ENCODE measurements at regions not wholly inside any gene's neighbourhood (a gene's known extent, or its start where the extent isn't known, plus 50 kb on each side); places are given as distances from the start of the nearest gene placed in this dataset.
A peak's percentile ranks its signal among the peaks of the same experiment; 100 is the strongest.
"Not testable (repeated sequence)": the region's sequence is repeated elsewhere in the genome, so short reads cannot be mapped to it uniquely, and the experiment has no call there.

DNA sequence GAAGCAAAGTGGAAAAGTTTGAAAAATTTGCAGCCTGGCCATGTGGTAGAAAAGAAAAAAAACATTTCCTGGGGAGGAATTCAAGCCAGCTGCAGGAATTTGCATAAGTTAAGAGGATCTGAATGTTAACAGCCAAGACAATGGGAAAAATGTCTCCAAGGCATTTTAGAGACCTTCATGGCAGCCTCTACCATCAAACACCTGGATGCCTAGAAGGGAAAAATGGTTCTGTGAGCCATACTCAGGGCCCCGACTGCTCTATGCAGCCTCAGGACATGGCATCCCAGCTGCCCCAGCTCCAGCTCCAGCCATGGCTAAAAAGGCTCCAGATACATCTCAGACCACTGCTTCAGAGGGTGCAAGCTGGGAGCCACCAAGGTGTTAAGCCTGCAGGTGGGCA is 149.1 kb upstream of the SOX6 start:
- no CpG with 5 or more reads among the region's 1 CpG for WGBS (ENCODE audit: extremely low coverage, insufficient read length, low lambda C conversion rate)
- TF ChIP-seq, protein P1, sequence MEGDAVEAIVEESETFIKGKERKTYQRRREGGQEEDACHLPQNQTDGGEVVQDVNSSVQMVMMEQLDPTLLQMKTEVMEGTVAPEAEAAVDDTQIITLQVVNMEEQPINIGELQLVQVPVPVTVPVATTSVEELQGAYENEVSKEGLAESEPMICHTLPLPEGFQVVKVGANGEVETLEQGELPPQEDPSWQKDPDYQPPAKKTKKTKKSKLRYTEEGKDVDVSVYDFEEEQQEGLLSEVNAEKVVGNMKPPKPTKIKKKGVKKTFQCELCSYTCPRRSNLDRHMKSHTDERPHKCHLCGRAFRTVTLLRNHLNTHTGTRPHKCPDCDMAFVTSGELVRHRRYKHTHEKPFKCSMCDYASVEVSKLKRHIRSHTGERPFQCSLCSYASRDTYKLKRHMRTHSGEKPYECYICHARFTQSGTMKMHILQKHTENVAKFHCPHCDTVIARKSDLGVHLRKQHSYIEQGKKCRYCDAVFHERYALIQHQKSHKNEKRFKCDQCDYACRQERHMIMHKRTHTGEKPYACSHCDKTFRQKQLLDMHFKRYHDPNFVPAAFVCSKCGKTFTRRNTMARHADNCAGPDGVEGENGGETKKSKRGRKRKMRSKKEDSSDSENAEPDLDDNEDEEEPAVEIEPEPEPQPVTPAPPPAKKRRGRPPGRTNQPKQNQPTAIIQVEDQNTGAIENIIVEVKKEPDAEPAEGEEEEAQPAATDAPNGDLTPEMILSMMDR (conservative IDR thresholded peaks at IDR 0.05), result no peak
- no peak overlapping the region for H2BK120ac ChIP-seq (ENCODE audit: low read depth, low read length, poor library complexity, severe bottlenecking)

DNA sequence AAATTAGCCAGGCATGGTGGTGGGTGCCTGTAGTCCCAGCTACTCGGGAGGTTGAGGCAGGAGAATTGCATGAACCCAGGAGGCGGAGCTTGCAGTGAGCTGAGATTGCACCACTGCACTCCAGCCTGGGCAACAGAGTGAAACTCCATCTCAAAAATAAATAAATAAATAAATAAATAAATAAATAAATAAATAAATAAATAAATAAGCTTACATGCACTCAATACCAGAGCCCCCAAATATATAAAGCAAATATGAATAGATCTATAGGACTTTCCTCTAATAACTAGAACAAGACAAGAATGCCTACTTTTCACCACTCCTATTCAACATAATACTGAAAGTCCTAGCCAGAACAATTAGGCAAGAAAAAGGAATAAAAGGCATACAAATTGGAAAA is 147.5 kb upstream of the SOX6 start:
- not testable (repeated sequence) for H4K91ac ChIP-seq (ENCODE audit: insufficient read length, low read depth, low read length); H3K79me2 ChIP-seq (ENCODE audit: insufficient read depth, low read length); H2BK5ac ChIP-seq (ENCODE audit: insufficient read length, low read length)

More for the DNA sequence above, 149.1 kb upstream of the SOX6 start:
- Histone ChIP-seq H3K14ac (ENCODE audit: insufficient read depth, low read length) (no peak overlapping the region), H3K9me3 (ENCODE audit: control insufficient read depth, low read depth, low read length) (no peaks in the 10 kb centered on the region), H3K23me2 (ENCODE audit: insufficient read length, low read depth, low read length, poor library complexity, severe bottlenecking) (no peaks in the 10 kb centered on the region), H2AK5ac (ENCODE audit: insufficient read length, low read length) (no peak overlapping the region), H4K20me1 (ENCODE audit: control insufficient read depth, insufficient read depth, insufficient read length) (no peaks in the 10 kb centered on the region), H3K9ac (ENCODE audit: extremely low read depth, insufficient read length, low read length) (no peak overlapping the region), H4K91ac (ENCODE audit: insufficient read length, low read depth, low read length) (no peak overlapping the region), H2BK5ac (ENCODE audit: insufficient read length, low read length) (no peak overlapping the region), H3K18ac (ENCODE audit: insufficient read length, low read depth, low read length) (no peak overlapping the region), H2AFZ (ENCODE audit: low read length) (no peak overlapping the region), H4K5ac (ENCODE audit: insufficient read length, low read depth, low read length) (no peak overlapping the region), H3K4ac (ENCODE audit: low read depth, low read length) (no peak overlapping the region), H2BK12ac (ENCODE audit: insufficient read length, low read depth, low read length) (no peak overlapping the region), H3K4me2 (ENCODE audit: insufficient read depth, insufficient read length, low read length) (no peak overlapping the region), H3K79me2 (ENCODE audit: insufficient read depth, low read length) (no peaks in the 10 kb centered on the region), H2BK20ac (ENCODE audit: low read depth, low read length, poor library complexity, severe bottlenecking) (no peak overlapping the region), H3K4me1 (ENCODE audit: insufficient read depth, low read length) (no peaks in the 10 kb centered on the region; the same call in 1 of the 2 replicates), H4K8ac (replicated peaks; ENCODE audit: insufficient read length, low read depth, low read length) (no peak overlapping the region), H3K27me3 (ENCODE audit: insufficient read depth, low read length) (peaks cover 7% of the 10 kb centered on the region; the same call in 1 of the 2 replicates), H2BK15ac (ENCODE audit: low read depth, low read length) (no peak overlapping the region), H3K79me1 (ENCODE audit: insufficient read depth, low read depth, low read length, poor library complexity, severe bottlenecking) (no peaks in the 10 kb centered on the region), H3T11ph (ENCODE audit: low read length) (no peak overlapping the region), H3K23ac (ENCODE audit: insufficient read length, low read depth, low read length) (no peak overlapping the region), H3K56ac (ENCODE audit: insufficient read length, low read depth, low read length) (no peak overlapping the region), H3K27ac (ENCODE audit: insufficient read length, low read depth, low read length) (no peak overlapping the region)
- peaks cover 85% of the 10 kb centered on the region for H3K27me3 Mint-ChIP-seq (ENCODE audit: low read depth)
- peaks cover 0 to 4% of the 10 kb centered on the region in 2 experiments; a peak in 1 of 4 replicates for H3K4me1 Mint-ChIP-seq
- H3K27ac Mint-ChIP-seq, result no peak overlapping the region
- H3K4me3 Mint-ChIP-seq, result no peak overlapping the region
- H3K9me3 Mint-ChIP-seq, result peaks cover 20 to 27% of the 10 kb centered on the region in 2 experiments
- peak; percentile 52 for DNase-seq
- peaks cover 0 to 21% (median 1%) of the 10 kb centered on the region in 3 experiments; a peak in 4 of 7 replicates for H3K36me3 Mint-ChIP-seq (ENCODE audit: insufficient read depth in 1 of 3, low read depth in 3 of 3)

More for the DNA sequence above, 147.5 kb upstream of the SOX6 start:
- not testable (repeated sequence) for DNase-seq; H4K20me1 ChIP-seq (ENCODE audit: control insufficient read depth, insufficient read depth, insufficient read length); H2AK5ac ChIP-seq (ENCODE audit: insufficient read length, low read length); H3K4me3 Mint-ChIP-seq; H3K27me3 ChIP-seq (ENCODE audit: insufficient read depth, low read length); H3K27ac ChIP-seq (ENCODE audit: insufficient read length, low read depth, low read length); H3K4me1 ChIP-seq (ENCODE audit: insufficient read depth, low read length); H2AFZ ChIP-seq (ENCODE audit: low read length); H2BK12ac ChIP-seq (ENCODE audit: insufficient read length, low read depth, low read length); H2BK15ac ChIP-seq (ENCODE audit: low read depth, low read length); H3K79me1 ChIP-seq (ENCODE audit: insufficient read depth, low read depth, low read length, poor library complexity, severe bottlenecking); H2BK120ac ChIP-seq (ENCODE audit: low read depth, low read length, poor library complexity, severe bottlenecking); H3K56ac ChIP-seq (ENCODE audit: insufficient read length, low read depth, low read length); H3T11ph ChIP-seq (ENCODE audit: low read length); H3K4me2 ChIP-seq (ENCODE audit: insufficient read depth, insufficient read length, low read length); H3K27ac Mint-ChIP-seq; H3K4me1 Mint-ChIP-seq; H3K9ac ChIP-seq (ENCODE audit: extremely low read depth, insufficient read length, low read length); H3K23ac ChIP-seq (ENCODE audit: insufficient read length, low read depth, low read length); H4K5ac ChIP-seq (ENCODE audit: insufficient read length, low read depth, low read length); H3K4ac ChIP-seq (ENCODE audit: low read depth, low read length); H3K18ac ChIP-seq (ENCODE audit: insufficient read length, low read depth, low read length); H4K8ac ChIP-seq (replicated peaks; ENCODE audit: insufficient read length, low read depth, low read length); H3K9me3 ChIP-seq (ENCODE audit: control insufficient read depth, low read depth, low read length); H3K23me2 ChIP-seq (ENCODE audit: insufficient read length, low read depth, low read length, poor library complexity, severe bottlenecking); H3K14ac ChIP-seq (ENCODE audit: insufficient read depth, low read length); H2BK20ac ChIP-seq (ENCODE audit: low read depth, low read length, poor library complexity, severe bottlenecking)
- Mint-ChIP-seq H3K27me3 (ENCODE audit: low read depth) (peaks cover 93% of the 10 kb centered on the region), H3K9me3 (peaks cover 20 to 27% of the 10 kb centered on the region in 2 experiments), H3K36me3 (ENCODE audit: insufficient read depth in 1 of 3, low read depth in 3 of 3) (peaks cover 0 to 21% (median 1%) of the 10 kb centered on the region in 3 experiments; a peak in 4 of 7 replicates)
- WGBS (ENCODE audit: extremely low coverage, insufficient read length, low lambda C conversion rate), result no CpG with 5 or more reads among the region's 2 CpGs

All from H9 (cell line).